Breast epithelium (tissue), 3 donors: ENCODE measurements at regions not wholly inside any gene's neighbourhood (a gene's known extent, or its start where the extent isn't known, plus 50 kb on each side); places are given as distances from the start of the nearest gene placed in this dataset.

Source experiments
- POLR2A ChIP-seq: fragments of 450-650 bp; IDR thresholded peaks from one replicate; pipeline ENCODE4 v1.6.1; 2016; ENCODE audit warnings: antibody characterized with exemption, mild to moderate bottlenecking, moderate library complexity
- TF ChIP-seq, protein P1 (sequence below), 3 donors: fragments of 450-650 bp; IDR thresholded peaks; one replicate each; pipeline ENCODE4 v1.5.1; 2016 to 2017; ENCODE audit warnings: antibody characterized with exemption in 3 of 3, mild to moderate bottlenecking in 3 of 3, moderate library complexity in 3 of 3

DNA sequence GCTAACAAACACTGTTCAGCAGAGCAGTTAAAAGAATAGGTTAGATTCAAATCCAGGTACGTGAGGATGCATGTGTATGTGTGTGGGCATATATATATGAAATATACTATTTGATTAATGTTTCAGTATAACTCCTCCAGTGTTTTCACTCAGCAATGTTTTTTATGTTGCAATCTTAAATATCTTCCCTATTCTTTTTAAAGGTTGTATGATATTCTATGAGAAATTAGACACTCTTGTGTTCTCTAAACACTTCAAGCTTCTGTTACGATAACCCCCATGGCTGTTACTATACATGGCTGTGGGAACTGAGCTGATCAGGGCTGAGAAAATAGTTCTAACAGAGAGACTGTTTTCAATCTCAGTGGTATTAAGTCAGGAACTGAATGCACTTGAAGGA, 421.0 kb downstream of the CBLN4 start:
- TF ChIP-seq, protein P1, sequence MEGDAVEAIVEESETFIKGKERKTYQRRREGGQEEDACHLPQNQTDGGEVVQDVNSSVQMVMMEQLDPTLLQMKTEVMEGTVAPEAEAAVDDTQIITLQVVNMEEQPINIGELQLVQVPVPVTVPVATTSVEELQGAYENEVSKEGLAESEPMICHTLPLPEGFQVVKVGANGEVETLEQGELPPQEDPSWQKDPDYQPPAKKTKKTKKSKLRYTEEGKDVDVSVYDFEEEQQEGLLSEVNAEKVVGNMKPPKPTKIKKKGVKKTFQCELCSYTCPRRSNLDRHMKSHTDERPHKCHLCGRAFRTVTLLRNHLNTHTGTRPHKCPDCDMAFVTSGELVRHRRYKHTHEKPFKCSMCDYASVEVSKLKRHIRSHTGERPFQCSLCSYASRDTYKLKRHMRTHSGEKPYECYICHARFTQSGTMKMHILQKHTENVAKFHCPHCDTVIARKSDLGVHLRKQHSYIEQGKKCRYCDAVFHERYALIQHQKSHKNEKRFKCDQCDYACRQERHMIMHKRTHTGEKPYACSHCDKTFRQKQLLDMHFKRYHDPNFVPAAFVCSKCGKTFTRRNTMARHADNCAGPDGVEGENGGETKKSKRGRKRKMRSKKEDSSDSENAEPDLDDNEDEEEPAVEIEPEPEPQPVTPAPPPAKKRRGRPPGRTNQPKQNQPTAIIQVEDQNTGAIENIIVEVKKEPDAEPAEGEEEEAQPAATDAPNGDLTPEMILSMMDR (IDR thresholded peaks at IDR 0.05), result no peak
- no peak for TF ChIP-seq POLR2A
